Stimulated activated naive CD8-positive, alpha-beta T cell treated with anti-CD3 and anti-CD28 coated beads, Interleukin-15, amount 100 ng/mL, for 72 hours (primary cell): ENCODE measurements at regions not wholly inside any gene's neighbourhood (a gene's known extent, or its start where the extent isn't known, plus 50 kb on each side); places are given as distances from the start of the nearest gene placed in this dataset.
A peak's percentile ranks its signal among the peaks of the same experiment; 100 is the strongest.

ENCODE experiments used
- ATAC-seq: fragments of 150-1000 bp; cut with Tn5 transposase; 2 replicates; pipeline ENCODE4 v1.10.0; 2021; ENCODE audit warnings: mild to moderate bottlenecking, moderate library complexity
- DNase-seq, 2 donors: peaks; one replicate each; pipeline ENCODE4 v3.0.0; 2021 to 2022
- H3K27ac Mint-ChIP-seq, 2 donors: one replicate each; pipeline ENCODE4 v1.8.0; 2022; ENCODE audit warnings: mild to moderate bottlenecking in 2 of 2, mixed read lengths in 2 of 2, moderate library complexity in 2 of 2
- H3K27me3 Mint-ChIP-seq: one replicate; pipeline ENCODE4 v1.8.0; 2022; ENCODE audit warnings: mixed read lengths
- H3K4me1 Mint-ChIP-seq: one replicate; pipeline ENCODE4 v1.8.0; 2022; ENCODE audit warnings: mild to moderate bottlenecking, mixed read lengths
- H3K4me3 Mint-ChIP-seq, 2 donors: one replicate each; pipeline ENCODE4 v1.8.0; 2022; ENCODE audit warnings: mild to moderate bottlenecking in 2 of 2, mixed read lengths in 2 of 2, moderate library complexity in 1 of 2
- H3K9me3 Mint-ChIP-seq, 2 donors: one replicate each; pipeline ENCODE4 v1.8.0; 2022; ENCODE audit warnings: mixed read lengths in 2 of 2

DNA sequence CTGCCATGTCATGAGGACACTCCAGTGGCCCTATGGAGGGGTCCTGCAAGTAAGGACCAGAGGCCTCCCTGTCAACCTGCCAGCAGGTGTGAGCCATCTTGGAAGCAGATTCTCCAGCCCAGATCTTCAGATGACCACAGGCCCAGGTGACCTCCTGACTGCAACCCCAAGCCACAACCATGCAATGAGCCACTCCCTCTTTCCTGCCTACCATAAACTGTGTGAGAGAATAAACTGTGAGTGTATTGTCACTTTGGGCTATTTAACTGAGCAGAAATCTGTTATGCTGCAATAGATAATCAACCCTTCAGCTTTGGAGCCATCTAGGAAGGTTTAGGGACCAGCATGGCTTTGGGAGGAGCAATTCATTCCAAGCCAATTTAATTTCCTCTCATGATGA, 367.9 kb downstream of the SHQ1 start:
- DNase-seq = no peak
- H3K27me3 Mint-ChIP-seq = no peaks in the 10 kb centered on the region
- no peak overlapping the region for H3K4me3 Mint-ChIP-seq
- H3K4me1 Mint-ChIP-seq = peaks cover 52% of the 10 kb centered on the region
- H3K27ac Mint-ChIP-seq = no peak overlapping the region
- peaks cover 3 to 20% of the 10 kb centered on the region in 2 donors for H3K9me3 Mint-ChIP-seq
- ATAC-seq = no peak

DNA sequence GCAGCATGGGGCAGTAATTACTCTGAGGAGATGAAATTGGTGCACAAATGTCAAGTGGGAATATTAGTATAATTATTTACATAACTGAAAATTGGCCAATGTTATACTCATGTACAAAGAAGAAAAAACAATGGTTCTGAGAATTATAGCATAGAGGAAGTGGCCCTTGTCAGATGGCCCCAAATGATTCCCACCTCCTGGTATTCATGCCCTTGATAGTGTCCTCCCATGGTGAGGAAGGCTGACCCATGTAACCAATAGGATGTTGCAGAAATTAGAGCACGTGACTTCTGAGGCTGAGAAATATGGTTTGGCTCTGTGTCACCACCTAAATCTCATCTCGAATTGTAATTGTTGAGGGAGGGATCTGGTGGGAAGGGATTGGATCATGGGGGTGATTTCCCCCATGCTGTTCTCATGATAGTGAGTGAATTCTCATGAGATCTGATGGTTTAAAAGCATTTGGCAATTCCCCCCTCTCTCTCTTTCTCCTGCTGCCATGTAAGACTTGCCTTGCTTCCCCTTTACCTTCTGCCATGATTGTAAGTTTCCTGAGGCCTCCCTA, 368.5 kb downstream of the SHQ1 start:
- DNase-seq (no peak), ATAC-seq (no peak)
- H3K4me3 Mint-ChIP-seq = no peak overlapping the region
- peaks cover 55% of the 10 kb centered on the region for H3K4me1 Mint-ChIP-seq
- no peaks in the 10 kb centered on the region for H3K27me3 Mint-ChIP-seq
- peaks cover 0 to 13% of the 10 kb centered on the region in 2 donors for H3K9me3 Mint-ChIP-seq
- H3K27ac Mint-ChIP-seq = no peak overlapping the region

DNA sequence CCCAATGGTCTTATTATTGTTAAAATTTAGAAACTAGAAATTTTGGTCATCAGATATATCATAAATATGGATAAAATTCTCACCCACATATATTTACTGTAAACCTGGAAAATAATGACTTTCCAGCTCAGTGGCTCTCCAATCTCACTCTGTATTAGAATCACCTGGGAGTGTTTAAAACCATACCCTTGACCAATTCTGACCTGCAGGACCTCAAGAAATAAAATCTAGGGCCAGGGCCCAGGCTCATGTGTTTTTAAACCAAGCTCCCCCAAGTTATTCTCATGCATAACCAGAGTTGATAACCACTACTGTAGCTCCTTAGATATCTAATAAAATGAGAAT, 372.1 kb downstream of the SHQ1 start:
- ATAC-seq (no peak), DNase-seq (no peak)
- H3K4me1 Mint-ChIP-seq = peaks cover 36% of the 10 kb centered on the region
- no peaks in the 10 kb centered on the region for H3K27me3 Mint-ChIP-seq
- peaks cover 5 to 18% of the 10 kb centered on the region in 2 donors for H3K9me3 Mint-ChIP-seq
- peak overlapping the region in 1 of 2 donors; percentile 61 for H3K27ac Mint-ChIP-seq
- H3K4me3 Mint-ChIP-seq = no peak overlapping the region

DNA sequence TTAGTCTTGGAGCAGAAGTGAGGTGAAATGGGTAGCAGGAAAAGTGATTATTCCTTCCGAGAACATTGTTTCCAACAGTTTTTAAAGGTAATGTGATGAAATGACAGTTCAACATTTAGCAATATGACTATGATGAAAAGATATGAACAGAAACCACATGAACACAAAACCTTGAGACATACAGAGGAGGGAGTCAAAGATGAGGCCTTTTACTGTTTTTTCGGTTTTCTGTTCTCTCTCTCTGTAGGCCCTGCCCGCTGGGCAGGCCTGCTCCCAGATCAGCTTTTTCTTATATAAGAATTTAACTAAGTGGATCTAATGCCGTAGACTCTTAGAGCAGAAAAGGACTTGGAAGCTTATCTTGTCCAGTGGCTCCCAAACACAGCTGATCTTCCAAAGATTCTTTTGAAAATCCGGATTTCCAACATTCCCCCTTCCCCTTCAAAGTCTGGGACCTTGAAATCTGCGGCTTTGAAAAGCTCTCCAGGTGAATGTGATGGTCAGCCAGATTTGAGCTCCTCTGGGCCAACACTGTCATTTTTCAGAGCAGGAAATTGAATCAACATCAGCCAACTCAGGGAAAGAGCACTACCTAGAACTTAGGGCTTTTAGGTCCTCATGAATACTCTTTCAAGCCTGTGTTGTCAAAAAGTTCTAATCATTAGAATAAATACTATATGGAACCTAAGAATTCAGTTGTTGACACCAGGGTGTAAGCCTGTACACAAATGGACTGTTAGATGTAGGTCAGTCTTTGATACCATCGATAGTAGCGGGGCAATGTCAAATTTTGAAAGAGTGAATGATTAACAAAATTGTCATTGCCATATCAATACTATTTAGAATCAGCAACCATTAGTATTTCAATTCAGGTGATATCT, 372.7 kb downstream of the SHQ1 start:
- no peaks in the 10 kb centered on the region for H3K27me3 Mint-ChIP-seq
- DNase-seq (no peak), ATAC-seq (peak; percentile 62)
- peak overlapping the region in 1 of 2 donors; percentile 84 for H3K27ac Mint-ChIP-seq
- H3K4me3 Mint-ChIP-seq = peak overlapping the region in 1 of 2 donors; percentile 26
- peaks cover 30% of the 10 kb centered on the region for H3K4me1 Mint-ChIP-seq
- peaks cover 5 to 14% of the 10 kb centered on the region in 2 donors for H3K9me3 Mint-ChIP-seq

DNA sequence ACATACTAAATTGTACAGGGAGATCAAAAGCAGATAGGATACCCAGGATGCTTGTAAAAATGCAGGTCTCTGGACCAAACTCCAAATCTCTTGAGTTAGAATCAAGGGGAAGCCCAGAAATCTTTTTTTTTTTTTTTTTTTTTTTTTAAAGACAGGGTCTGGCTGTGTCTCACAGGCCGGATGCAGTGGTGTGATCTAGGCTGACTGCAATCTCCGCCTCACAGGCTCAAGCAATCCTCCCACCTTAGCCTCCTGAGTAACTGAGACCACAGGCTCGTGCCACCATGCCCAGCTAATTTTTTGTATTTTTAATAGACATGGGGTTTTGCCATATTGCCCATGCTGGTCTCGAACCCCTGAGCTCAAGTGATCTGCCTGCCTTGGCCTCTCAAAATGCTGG, 373.5 kb downstream of the SHQ1 start:
- Mint-ChIP-seq H3K9me3 (peaks cover 5 to 7% of the 10 kb centered on the region in 2 donors), H3K4me3 (no peak overlapping the region), H3K27ac (peak overlapping the region in 1 of 2 donors; percentile 84), H3K4me1 (peaks cover 23% of the 10 kb centered on the region), H3K27me3 (no peaks in the 10 kb centered on the region)
- no peak for DNase-seq
- ATAC-seq = no peak

DNA sequence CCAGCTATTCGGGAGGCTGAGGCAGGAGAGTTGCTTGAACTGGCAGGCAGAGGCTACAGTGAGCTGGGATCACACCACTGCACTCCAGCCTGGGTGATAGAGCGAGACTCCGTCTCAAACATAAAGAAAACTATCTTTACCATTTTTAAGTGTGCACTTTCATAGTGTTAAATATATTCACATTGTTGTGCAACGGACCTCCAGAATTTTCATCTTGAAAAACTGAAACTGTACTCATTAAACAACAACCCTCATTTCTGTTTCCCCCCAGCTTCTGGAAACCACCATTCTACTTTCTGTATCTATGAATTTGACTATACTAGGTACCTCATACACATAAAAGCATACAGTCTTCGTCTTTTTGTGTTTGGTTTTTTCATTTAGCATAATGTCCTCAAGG, 375.1 kb downstream of the SHQ1 start:
- Mint-ChIP-seq H3K27ac (peak overlapping the region in 1 of 2 donors; percentile 73), H3K9me3 (peaks cover 5 to 7% of the 10 kb centered on the region in 2 donors), H3K4me3 (no peak overlapping the region), H3K4me1 (peaks cover 22% of the 10 kb centered on the region), H3K27me3 (no peaks in the 10 kb centered on the region)
- DNase-seq (no peak), ATAC-seq (peak; percentile 89)

DNA sequence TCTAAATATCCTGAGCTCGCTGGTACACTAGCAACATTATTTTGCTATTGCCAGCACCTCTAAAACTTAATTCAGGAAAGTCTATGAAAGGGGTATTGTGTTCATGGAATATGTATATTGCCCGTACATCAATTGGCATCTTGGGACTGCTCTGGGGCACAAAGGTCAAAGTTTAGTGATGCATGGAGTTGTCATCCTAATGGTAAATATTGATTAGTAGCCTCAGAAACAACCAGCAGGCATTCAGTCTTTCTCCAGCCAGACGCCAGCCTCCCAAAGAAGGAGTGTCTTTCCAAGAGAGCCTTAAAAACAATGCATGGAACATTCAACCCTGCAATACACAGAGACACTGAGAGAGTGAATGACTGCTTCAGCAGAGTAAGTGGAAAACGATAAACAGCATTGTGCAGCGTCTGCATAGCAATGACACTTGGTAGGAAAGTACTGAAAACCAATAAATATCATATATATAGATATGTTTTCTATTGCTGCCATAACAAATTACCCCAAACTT, 377.3 kb downstream of the SHQ1 start:
- Mint-ChIP-seq H3K4me1 (peaks cover 16% of the 10 kb centered on the region), H3K4me3 (no peak overlapping the region), H3K9me3 (peaks cover 5 to 7% of the 10 kb centered on the region in 2 donors), H3K27ac (peak overlapping the region in 1 of 2 donors; percentile 63), H3K27me3 (peaks cover 6% of the 10 kb centered on the region)
- ATAC-seq = no peak
- no peak for DNase-seq

DNA sequence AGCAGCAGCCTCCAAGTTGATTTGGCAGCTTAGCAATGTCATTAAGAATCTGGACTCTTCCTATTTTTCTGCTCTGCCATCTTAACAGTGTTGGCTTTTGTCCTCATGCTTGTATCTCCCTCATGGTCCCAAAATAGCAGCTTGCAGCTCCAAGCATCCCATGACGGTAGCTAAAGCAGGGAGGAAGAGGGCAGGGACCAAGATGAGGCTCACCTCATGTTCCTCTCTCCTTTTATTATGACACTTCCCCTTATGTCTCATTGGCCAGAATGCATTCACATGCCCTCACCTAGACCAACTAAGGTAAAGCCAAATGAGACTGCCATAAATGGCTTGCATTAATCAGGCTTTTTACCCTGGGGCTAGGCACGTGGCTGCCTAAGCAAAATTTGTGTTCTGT, 382.4 kb downstream of the SHQ1 start:
- DNase-seq = no peak
- no peak for ATAC-seq
- peaks cover 21% of the 10 kb centered on the region for H3K27me3 Mint-ChIP-seq
- H3K4me1 Mint-ChIP-seq = no peaks in the 10 kb centered on the region
- H3K4me3 Mint-ChIP-seq = no peak overlapping the region
- H3K27ac Mint-ChIP-seq = no peak overlapping the region
- no peaks in the 10 kb centered on the region for H3K9me3 Mint-ChIP-seq

DNA sequence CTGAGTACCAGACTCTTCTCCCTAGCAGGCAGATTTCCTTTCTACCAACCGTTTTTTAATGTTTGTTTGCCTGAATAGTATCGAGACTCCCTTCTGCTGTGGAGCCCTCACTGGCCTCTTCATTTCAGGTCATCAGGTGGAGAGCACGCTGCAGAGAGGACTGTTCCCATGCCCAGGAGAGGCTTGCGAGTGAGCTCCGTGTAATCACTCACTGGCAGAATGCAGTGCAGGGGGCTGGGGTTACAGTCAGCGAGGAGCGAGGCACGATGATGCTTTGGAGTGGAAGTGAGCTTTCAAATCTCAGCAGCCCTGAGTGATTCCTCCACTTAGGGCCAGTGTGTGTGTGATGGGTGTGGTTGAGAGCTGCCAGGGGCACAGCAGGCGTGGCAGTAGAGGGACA, 385.2 kb downstream of the SHQ1 start:
- no peak for ATAC-seq
- no peak overlapping the region for H3K4me3 Mint-ChIP-seq
- H3K4me1 Mint-ChIP-seq = no peaks in the 10 kb centered on the region
- DNase-seq = no peak
- no peak overlapping the region for H3K27ac Mint-ChIP-seq
- H3K9me3 Mint-ChIP-seq = no peaks in the 10 kb centered on the region
- peaks cover 32% of the 10 kb centered on the region for H3K27me3 Mint-ChIP-seq

DNA sequence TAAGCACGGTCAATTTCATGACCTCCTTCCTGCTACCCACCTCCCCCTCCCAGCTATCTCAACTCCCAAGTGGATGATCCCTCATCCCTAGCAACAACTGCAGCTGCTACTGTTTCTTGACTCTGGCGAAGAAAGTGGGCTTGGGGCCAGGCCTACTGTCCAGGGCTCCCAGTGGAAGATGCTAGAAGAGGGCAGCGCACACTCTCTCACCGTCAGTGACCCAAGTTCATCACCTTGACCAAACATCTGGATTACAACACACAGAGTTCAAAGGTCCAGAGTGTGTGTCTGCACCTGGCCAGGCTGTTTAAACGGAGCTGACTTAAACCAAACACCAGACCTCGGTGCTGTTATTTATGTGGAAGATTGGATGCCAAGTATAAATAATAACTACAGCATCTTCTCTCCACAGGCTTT, 385.6 kb downstream of the SHQ1 start:
- ATAC-seq (no peak), DNase-seq (no peak)
- Mint-ChIP-seq H3K4me1 (no peaks in the 10 kb centered on the region), H3K9me3 (no peaks in the 10 kb centered on the region), H3K27me3 (peaks cover 32% of the 10 kb centered on the region), H3K27ac (no peak overlapping the region), H3K4me3 (no peak overlapping the region)

DNA sequence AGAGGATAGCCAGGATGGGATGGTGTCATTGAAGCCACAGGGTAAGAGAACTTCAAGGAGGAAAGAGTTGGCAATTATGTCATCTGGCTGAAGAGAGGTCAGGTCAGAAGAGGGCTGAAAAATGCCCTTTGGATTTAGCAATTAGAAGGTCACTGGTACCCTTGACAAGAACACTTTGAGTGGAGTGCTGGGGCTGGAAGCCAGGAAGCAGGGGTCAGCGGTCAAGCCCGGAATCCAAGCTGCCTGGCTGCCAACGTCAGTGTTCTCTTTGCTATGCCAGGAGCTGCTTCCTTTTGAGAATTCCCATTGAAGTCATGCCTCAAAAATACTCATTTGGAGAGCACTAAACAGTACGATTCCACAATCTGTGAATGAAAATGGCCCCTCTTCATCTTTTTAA, 386.5 kb downstream of the SHQ1 start:
- H3K27ac Mint-ChIP-seq = no peak overlapping the region
- H3K27me3 Mint-ChIP-seq = peaks cover 28% of the 10 kb centered on the region
- no peaks in the 10 kb centered on the region for H3K4me1 Mint-ChIP-seq
- DNase-seq (no peak), ATAC-seq (no peak)
- no peaks in the 10 kb centered on the region for H3K9me3 Mint-ChIP-seq
- H3K4me3 Mint-ChIP-seq = no peak overlapping the region

DNA sequence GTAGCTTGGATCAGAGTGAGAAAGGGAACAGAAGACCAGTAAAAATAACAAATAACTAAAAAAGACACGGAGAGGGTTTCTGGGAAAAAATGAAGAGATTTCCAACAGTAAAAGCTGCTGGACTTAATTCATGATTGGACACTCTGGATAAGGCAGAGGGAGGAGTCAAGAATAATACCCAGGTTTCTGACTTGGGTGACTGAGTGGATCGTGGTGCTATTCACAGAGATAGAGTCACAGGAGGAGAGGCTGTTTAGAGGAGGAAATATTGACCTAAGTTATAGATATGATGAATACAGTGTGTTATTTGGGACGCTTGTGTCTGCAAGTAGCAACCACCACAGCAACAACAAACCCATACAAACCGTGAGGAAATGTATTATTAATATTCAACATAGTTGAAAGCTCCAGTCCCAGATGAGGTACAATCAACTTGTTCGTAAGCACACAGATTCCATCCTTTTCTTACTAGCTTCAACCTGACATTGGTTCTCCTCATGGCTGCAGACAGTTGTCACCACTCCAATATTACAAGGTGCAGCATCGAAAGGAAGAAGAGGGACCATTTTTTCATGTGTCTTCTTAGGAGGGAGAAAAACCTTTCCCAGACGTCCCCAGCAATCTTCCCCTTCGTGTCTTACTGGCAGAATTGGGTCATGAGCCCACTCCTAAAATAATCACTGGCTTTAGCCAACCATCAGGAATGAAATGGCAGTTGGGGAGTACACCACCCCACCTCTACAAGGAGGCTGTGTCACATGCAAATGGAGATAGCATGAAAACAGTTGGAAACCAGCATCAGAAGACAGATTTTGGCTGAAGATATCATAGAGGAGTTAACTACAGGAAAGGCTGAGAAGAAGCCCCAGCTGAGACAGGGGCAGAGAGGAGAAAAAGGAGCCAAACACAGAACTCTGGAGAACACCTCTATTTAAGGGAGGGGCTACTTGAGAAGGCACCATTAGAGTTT, 387.8 kb downstream of the SHQ1 start:
- Mint-ChIP-seq H3K27me3 (peaks cover 25% of the 10 kb centered on the region), H3K9me3 (no peaks in the 10 kb centered on the region), H3K4me1 (peaks cover 6% of the 10 kb centered on the region), H3K27ac (no peak overlapping the region), H3K4me3 (no peak overlapping the region)
- ATAC-seq (no peak), DNase-seq (no peak)

DNA sequence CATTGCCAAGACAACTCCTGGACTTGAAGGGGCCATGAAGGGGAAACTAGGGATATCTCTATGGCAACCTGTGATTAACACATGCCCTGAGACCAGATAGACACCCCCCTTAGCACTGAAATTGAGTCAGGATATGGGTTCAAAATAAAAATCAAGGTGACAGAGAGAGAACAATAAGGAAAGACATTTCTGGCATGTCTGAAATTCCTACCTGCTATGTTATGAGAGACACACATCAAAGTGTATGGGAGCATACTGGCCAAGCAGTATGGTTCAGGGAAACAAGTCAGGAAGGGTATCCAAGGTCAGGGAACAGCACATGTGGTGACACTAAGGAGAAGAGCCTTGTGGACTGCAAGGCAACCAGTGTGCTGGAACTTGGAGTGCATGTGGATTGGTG, 388.7 kb downstream of the SHQ1 start:
- Mint-ChIP-seq H3K27me3 (peaks cover 19% of the 10 kb centered on the region), H3K4me1 (peaks cover 15% of the 10 kb centered on the region), H3K27ac (no peak overlapping the region), H3K4me3 (no peak overlapping the region), H3K9me3 (no peaks in the 10 kb centered on the region)
- no peak for ATAC-seq
- DNase-seq = no peak

DNA sequence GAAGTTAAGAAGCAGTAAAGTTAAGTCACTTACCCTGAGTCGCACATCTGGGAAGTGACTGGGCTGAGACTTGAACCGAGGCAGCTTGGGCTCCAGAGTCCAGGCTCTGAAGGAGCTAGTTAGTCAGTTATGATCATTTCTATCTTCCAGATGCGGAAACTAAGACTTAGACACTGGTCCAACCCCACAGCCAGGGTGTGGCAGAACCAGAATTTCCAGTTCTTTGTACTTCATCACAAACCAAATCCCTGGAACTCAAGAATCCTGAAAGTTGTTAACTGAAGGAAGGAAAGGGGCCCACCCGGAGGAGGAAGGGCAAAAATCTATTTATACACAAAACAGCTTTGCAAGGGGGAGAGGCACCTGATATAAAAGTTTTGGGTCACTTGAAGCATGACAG, 389.9 kb downstream of the SHQ1 start:
- no peaks in the 10 kb centered on the region for H3K9me3 Mint-ChIP-seq
- H3K27me3 Mint-ChIP-seq = peaks cover 26% of the 10 kb centered on the region
- no peak overlapping the region for H3K4me3 Mint-ChIP-seq
- ATAC-seq (no peak), DNase-seq (no peak)
- H3K27ac Mint-ChIP-seq = no peak overlapping the region
- H3K4me1 Mint-ChIP-seq = peaks cover 24% of the 10 kb centered on the region

DNA sequence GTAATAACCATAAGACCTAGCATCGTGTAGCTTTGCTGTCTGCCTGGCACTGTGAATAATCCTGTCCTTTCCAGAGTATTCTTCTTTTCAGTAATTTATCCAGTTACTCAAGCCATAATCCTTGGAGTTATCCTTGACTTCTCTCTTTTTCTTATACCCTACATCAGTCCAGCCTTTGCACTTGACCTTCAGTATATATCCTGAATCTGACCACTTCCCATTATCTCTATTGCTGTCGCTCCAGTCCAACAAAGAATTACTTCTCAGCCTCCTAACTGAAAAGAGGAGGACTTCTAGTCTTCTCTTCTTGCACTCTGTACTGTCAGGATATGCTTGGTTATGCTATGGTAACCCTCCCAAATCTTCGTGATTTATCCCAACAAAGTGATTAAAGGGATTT, 393.8 kb downstream of the SHQ1 start:
- ATAC-seq = no peak
- no peaks in the 10 kb centered on the region for H3K9me3 Mint-ChIP-seq
- peaks cover 37% of the 10 kb centered on the region for H3K4me1 Mint-ChIP-seq
- DNase-seq = no peak
- H3K27me3 Mint-ChIP-seq = peaks cover 52% of the 10 kb centered on the region
- H3K4me3 Mint-ChIP-seq = no peak overlapping the region
- no peak overlapping the region for H3K27ac Mint-ChIP-seq
